A549 (cell line): ENCODE measurements at regions not wholly inside any gene's neighbourhood (a gene's known extent, or its start where the extent isn't known, plus 50 kb on each side); places are given as distances from the start of the nearest gene placed in this dataset.

ENCODE experiments used
- CTCF ChIP-seq: fragments of >200 bp; sonication (Bioruptor Twin); formaldehyde crosslinking; IDR thresholded peaks from 3 replicates; pipeline ENCODE4 v1.5.1; 2016
- EHMT2 ChIP-seq: fragments of 200-600 bp; sonication (generic); IDR thresholded peaks from 2 replicates; pipeline ENCODE4 v1.6.1; 2016; ENCODE audit warnings: antibody characterized with exemption, low read depth, mild to moderate bottlenecking, moderate library complexity
- ELK1 ChIP-seq: fragments of 150-350 bp; IDR thresholded peaks from 2 replicates; pipeline ENCODE4 v1.6.1; 2014; ENCODE audit warnings: low read depth, mild to moderate bottlenecking, low read length
- EP300 ChIP-seq, 2 experiments: fragments of >200 bp; sonication (Bioruptor Twin); formaldehyde crosslinking; IDR thresholded peaks; 2 replicates in 1 of 2; 3 replicates in 1 of 2; pipeline ENCODE4 v1.6.1; 2016 to 2017
- ESRRA ChIP-seq: fragments of 150-350 bp; IDR thresholded peaks from 2 replicates; pipeline ENCODE4 v1.6.1; 2014; ENCODE audit warnings: mild to moderate bottlenecking, low read length, borderline replicate concordance
- MAX ChIP-seq: IDR thresholded peaks from 2 replicates; pipeline ENCODE4 v1.6.1; 2012
- MAZ ChIP-seq: fragments of 150-350 bp; IDR thresholded peaks from 2 replicates; pipeline ENCODE4 v1.6.1; 2014; ENCODE audit warnings: antibody characterized with exemption, low read depth, low read length, borderline replicate concordance
- NR3C1 ChIP-seq: fragments of >200 bp; sonication (Bioruptor Twin); formaldehyde crosslinking; IDR thresholded peaks from 3 replicates; pipeline ENCODE4 v1.6.1; 2017
- POLR2A ChIP-seq: IDR thresholded peaks from 2 replicates; pipeline ENCODE4 v1.6.1; 2012; ENCODE audit warnings: mild to moderate bottlenecking, low read length
- RAD21 ChIP-seq, 2 experiments: fragments of >200 bp in 1 of 2; sonication (Bioruptor Twin) in 1 of 2; formaldehyde crosslinking in 1 of 2; IDR thresholded peaks in 1 of 2; conservative IDR thresholded peaks in 1 of 2; 2 replicates in 1 of 2; 3 replicates in 1 of 2; pipeline ENCODE4 v1.6.1; 2012 to 2018; ENCODE audit warnings: inconsistent platforms in 1 of 2
- SMC3 ChIP-seq: fragments of >200 bp; sonication (Bioruptor Twin); formaldehyde crosslinking; IDR thresholded peaks from 3 replicates; pipeline ENCODE4 v1.6.1; 2018; ENCODE audit warnings: inconsistent platforms
- SREBF2 ChIP-seq: fragments of 450-650 bp; IDR thresholded peaks from 2 replicates; pipeline ENCODE4 v1.6.1; 2014; ENCODE audit warnings: mild to moderate bottlenecking, moderate library complexity

GRCh38 chr3:94529816-94530215 is 467.0 kb downstream of the NSUN3 start:
- TF ChIP-seq CTCF = no peak
- TF ChIP-seq SREBF2 = no peak
- no peak for TF ChIP-seq SMC3
- TF ChIP-seq POLR2A = no peak
- TF ChIP-seq EP300 (IDR thresholded peaks at IDR 0.05) = no peak
- TF ChIP-seq ESRRA = no peak
- TF ChIP-seq EHMT2 = no peak
- TF ChIP-seq MAX = no peak
- TF ChIP-seq ELK1 = no peak
- TF ChIP-seq NR3C1 = no peak
- TF ChIP-seq MAZ = no peak
- TF ChIP-seq RAD21 (conservative IDR thresholded peaks at IDR 0.05 in 1 of 2, IDR thresholded peaks at IDR 0.05 in 1 of 2) = no peak
